NCI-H2029 treated with DMSO at 0.1 percent for 48 hours (cell line): ENCODE measurements at regions not wholly inside any gene's neighbourhood (a gene's known extent, or its start where the extent isn't known, plus 50 kb on each side); places are given as distances from the start of the nearest gene placed in this dataset.

Experiments used
- DNase-seq: peaks from one replicate; lab custom pipeline; 2025; lab: John Stamatoyannopoulos, UW

DNA sequence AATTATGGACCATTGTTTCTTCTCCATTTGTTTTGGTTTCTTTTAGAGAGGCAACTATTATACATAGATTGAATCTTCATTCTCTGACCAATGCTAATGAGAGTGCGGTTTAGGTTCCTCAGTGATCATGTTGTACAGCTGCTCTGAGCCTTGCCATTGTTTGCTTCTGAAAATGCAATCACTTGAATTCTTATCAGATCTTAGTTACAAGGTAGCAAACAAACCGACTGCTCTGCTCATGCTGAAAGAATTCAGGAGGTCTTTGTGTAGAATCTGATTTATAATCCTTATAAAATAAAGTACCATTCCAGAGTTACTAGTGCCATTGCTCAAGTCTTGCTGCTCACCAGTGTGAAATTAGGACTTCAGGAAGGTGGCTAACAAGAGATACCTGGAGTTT lies 569.1 kb upstream of the ID4 start:
- DNase-seq = no peak

DNA sequence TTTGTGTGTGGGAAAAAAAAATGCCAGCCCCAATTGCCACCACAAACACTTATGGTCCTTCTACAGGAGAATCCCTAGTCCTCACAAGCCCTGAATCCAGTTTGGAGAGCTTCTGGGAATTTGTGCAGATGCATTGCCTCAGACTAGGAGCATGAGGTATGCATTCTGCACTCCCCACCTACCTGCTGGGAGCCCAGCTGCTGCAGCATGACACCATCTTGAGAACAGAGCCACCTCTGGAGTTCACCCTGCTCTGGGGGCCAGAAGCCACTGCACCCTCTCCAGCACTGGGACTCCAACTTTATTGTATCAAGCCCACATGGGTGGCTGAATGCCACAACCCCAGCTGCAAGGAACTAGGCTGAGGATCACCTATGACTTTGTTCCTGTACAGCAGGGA lies 568.5 kb upstream of the ID4 start:
- DNase-seq = no peak

DNA sequence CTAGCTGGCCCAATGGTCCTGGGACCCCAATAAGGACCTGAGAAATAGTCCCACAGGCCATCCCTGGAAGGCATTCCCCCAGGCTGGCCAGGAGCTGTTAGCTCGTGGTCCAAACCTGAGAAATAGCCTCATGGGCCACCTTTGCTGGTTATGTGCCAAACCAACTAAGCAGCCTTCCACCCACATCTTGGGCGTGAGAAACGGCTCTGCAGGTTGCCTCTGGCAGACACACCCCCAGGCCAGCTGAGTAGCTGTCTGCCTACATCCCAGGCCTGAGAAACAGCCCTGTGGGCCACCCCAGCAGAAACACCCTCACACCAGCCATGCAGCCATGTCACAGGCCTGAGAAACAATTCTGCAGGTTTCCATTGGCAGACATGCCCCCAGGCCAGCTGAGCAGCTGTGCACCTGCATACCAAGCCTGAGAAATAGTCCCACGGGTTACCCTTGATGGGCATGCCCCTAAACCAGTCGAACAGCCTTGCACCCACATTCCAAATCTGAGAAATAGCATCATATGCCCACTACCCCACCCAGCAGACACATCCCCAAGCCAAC lies 567.8 kb upstream of the ID4 start:
- no peak for DNase-seq

DNA sequence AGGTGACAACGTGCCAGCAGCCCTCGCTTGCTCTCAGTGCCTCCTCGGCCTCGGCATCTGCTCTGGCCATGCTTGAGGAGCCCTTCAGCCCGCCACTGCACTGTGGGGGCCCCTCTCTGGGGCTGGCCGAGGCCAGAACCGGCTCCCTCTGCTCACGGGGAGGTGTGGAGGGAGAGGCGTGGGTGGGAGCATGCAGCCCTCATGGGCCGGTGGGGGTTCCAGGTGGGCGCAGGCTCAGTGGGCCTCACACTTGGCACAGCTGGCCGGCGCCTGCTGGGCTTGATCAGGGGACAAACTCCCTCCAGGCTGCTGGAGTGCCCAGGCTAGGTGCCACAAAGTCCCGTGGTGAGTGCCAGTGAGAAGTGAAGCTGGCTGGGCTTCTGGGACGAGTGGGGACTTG lies 566.6 kb upstream of the ID4 start:
- DNase-seq = no peak

DNA sequence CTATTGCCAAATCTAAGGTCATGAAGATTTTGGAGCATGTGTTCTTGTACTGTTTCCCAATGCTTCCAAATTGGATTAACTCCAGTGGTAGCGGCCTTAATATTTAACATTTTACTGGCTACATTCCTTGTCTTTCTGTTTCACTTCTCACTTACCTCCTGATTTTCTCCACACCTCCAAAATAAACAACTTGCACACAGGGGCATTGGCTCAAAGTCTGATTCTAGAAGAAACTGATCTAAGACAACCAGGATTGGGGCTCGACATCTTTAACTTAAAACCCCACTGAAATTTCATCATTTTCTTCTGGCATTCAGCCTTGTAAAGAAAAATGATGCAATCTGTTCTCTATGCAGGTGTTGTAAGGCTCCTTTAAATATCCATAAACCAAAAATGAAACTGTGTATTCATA lies 557.9 kb upstream of the ID4 start:
- DNase-seq = no peak

DNA sequence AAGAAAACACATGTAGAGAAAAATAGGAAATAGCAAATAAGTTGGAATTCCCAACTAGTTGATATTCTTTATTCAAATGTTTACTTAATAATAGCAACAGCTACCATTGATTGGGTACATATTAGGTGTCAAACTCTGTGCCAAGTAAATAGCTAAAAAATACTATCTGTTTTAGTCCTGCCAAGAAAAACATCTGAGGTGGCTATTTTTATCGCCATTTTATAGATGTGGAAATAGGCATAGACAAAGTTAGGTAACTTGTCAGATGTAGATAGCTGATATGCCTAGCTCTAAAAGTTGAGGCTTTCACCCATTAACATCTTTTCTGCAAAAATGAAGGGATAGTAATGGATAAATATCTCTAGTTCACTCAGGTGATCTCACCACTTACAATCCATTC lies 549.2 kb upstream of the ID4 start:
- DNase-seq = no peak

DNA sequence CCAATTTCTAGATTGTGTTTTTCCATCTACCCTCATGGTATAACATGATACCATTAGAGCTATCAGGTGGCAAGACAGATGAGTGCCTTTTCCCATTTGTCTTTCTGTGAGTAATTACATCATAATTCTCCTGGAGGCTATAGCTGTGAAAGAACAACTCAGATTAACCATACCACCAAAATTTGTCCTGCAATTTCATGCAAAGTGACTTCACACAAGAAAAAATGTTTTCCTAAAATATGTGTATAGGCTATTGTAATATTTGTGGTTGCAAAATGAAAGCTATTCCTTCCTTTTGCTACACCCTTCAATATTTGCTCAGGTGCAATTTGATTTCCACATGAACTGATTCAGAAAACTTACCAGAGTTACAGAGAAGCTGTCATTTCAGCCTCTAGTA lies 547.7 kb upstream of the ID4 start:
- DNase-seq = no peak

DNA sequence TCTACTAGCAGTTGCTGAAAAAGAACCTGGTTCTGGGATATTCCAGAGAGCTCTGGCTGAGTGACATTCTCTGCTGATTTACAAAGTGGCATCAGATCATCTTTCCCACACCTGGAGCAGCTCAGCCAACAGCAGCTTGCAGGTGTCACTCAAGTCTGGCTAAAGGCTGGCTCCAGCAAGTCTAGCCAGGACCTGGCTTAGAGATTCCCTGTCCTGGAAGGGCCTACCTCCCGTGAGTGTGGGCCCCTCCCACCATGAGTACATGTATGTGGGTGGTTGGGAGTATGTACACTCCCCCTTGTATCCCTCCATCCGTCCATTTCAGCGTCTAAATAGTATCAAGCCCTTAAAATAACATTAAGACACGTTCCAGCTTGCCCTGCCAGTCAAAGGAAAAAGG lies 539.3 kb upstream of the ID4 start:
- peak; percentile 96 for DNase-seq

DNA sequence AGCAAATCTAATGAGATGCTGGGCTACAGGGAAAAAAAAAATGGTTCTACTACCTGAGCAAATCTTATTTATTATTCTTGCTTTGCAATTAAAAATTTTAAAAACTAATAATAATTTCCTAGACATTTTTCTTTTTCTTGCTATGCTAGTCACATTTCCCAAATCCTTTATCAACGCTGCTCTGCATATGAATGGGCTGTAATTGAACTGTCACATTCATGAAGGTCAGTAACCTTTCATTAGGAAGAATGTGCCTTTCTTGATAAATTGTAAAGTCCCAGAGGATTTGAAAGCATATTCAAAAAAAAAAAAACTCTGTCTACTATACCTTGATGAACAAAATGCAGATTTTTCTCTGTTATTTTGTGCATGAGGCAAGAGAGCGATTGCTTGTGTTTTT lies 538.7 kb upstream of the ID4 start:
- no peak for DNase-seq

DNA sequence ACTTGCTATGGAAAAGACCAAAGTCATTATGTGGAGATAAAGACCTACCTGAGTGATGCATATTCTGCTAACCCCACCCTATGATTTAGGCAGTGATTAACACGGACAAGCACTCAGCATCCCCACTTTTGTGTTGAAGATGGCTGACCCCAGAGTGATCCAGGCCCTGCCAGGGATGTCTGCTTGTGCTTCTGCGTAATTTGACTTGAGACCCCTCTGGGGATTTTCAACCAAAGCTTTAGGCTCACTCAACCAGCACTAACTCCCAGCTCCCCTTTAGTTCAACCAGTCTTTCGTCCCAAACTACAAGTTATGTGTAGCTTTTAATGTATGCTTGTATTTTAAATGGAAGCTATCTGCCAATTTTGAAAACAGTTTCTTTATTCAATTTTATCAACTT lies 538.0 kb upstream of the ID4 start:
- DNase-seq = no peak

DNA sequence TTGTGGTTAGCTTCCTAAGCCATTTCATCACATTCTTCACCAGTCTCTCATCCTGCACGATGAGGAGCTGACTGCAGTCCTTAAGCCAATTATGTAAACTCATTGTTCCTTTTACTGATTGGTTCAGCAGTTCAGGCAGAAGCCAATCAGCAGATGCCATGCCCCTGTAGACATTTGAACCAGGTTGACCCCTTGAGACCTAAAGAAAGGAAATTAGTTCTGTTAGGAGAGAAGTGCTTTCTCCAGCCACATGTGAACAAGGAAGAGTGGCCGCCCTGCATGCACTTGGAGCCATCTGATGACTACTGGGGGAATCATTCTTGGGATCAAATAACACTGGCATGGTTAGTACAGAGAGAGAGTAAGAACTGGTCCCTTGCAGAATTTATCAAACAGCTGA lies 535.2 kb upstream of the ID4 start:
- peak; percentile 98 for DNase-seq

DNA sequence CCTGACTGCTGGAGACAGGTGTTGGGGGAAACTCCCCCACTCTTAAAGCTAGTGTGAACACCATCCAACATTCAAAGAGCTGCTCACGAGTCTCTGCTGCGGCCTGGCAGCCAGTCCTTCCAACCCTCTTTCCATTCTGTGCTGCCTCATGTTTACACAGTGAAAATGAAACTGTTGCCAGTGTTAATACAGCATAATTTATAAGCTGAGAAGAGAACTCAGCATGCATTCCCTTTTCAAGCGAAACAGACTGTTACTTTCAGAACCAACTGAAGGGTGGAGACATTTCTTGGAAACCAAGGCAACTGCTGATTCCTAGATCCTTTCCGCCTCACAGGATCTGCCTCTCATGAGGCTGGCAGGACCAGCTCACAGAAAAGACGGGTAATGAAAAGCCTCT lies 533.8 kb upstream of the ID4 start:
- DNase-seq = peak; percentile 98

DNA sequence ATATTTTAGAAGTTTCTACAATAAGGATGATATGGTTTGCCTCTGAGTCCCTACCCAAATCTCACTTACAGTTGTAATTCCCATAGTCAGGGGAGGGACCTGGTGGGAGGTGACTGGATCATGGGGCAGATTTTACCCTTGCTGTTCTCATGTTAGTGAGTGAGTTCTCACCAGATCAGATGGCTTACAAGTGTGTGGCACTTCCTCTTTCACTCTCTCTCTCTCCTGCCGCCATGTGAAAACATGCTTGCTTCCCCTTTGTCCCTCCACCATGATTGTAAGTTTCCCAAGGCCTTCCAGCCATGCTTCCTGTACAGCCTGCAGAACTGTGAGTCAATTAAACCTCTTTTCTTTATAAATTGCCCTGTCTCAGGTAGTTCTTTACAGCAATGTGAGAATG lies 527.5 kb upstream of the ID4 start:
- no peak for DNase-seq

DNA sequence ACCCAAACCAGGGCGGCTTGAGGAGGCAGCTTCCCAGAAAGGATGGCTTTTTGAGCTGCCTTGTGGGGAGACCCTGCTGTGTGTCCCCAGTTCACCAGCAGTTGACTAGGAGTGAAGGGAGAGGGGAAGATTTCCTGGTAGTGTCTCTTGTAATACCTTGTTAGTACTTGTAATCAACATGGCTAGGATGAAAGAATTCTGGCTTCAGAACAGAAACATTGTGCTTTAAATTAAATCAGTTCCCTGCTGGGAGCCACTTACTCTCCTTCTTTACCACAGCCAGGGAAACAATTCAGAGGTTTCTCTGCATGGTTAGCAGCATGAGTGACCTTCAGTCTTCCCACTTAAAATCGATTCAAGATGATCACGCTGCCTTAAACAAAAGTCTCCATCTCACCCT lies 525.4 kb upstream of the ID4 start:
- DNase-seq = no peak

DNA sequence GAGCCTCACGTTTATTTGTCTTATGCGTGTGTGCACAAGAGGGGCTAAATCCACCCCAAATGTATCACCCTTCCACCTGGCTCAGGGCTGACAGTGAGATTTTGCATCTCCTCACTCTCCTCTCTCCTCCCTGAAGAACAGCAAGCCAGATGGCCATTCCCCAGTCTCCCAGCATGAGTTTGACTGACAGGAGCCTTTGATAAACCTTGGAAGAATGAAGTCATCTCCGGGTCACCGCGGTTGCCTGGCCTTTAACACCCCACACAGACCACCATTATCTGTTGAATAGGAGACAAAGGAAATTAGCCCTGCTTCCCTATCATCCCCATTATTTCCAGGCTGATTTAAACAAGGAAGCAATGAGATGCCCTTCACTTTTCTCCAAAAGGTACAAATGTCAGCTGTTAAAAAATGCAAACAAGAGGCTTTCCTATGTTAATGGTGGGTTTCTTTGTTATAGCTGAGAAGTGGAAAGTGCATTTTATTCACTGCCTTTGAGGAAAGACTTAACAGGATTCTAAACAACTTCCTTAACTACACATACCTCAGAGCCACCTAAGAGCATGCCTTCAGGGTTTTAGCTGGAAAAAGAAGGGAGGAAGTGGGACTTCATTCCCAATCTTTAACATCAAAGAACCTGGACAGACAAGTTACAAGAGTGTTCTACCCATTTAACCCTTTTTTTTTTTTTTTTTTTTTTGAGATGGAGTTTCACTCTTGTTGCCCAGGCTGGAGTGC lies 524.8 kb upstream of the ID4 start:
- DNase-seq = no peak

DNA sequence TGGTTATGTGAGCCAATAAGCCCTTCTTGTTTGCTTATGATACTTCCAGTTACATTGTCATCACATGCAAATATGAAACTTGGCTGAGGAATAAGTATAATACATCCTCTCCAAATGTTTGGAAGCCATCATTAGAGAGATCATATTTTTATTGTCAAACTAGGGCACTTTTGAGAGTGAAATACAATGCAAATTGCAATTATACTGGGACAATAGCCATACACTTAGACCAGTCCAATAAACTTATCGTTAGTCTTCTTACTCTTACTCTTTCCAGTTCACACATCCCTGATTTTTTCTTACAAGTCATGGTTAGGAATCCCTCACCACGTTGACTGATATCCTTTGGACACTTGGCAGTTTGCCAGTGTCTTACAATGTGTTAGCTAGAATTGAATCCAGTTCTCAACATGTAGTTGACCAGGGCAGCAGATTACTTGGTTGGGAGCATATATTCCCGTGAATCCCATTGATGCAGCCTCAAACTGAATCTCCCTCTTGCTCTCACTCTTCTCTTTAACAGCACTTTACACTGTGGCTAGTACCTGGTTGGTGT lies 519.7 kb upstream of the ID4 start:
- no peak for DNase-seq

DNA sequence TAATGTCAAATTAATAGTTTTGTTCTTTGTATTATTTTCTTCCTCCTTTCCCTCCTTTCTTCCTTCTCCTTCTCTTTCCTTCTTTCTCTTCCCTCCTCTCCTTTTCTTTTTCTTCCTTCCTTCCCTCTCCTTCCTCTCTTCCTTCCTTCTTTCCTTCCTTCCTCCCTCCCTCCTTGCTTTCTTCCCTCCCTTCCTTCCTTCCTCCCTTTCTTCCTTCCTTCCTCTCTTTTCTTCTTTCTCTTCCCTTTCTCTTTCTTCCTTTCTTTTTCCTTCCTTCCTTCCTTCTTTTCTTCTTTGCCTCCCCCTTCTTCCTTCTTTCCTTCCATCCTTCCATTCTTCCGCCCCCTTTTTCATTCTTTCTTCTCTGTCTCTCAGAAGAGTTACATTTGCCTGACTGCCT lies 518.2 kb upstream of the ID4 start:
- no peak for DNase-seq

DNA sequence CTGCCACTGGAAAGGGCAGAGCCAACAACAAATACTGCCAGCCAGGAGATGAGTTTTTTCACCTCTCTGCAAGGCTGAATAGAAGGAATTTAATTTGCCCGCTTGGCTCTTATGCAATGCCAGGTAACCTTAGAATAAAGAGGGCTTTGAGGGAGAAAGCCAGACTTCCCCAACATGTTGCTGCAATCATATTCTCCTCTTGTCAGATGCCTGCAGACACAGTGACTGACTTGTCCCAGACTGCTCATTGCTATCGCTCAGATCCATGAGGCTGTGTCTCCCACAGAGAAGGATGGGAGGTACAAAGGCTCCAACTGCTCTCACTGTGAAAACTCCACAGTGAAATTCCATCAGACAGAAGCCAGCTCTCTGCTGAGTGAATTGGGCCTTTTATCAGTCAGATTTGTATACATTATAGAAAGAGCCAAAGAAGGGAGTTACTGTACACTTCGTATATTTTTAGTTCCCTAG lies 517.0 kb upstream of the ID4 start:
- DNase-seq = no peak

DNA sequence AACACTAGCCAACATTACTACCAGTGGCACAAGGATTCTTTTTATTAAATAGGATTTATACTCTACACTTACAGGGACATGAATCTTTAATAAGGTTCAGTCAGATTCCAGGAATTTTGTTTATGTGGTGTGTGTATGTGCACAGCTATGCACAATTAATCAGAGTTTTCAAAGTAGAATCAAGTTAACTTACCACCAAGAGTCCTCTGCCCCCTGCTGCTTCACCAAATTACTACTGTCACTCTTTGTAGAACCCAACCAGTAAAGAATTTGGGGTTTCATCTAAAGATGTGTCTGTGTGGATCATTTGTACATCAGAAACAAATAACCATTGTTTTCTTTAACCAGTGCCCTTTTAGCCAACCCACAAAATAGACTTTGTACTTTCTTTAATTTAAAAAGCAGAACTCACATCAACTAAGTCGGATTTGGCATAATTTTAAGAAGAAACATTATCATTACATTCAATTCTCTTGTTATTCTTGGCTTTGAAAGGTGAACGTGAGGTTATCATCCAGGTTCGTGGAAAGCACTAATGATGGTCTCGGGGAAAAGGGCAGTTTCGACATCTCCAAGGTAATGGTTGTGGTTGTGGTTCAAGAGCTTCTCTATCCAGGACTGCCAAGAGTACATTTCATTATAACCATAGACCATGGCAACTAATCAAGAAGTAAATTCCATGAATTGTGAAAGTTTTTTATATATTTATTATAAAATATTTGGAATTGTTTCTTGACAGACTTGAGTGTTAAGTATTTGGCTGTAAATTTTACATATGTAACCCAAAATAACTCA lies 514.3 kb upstream of the ID4 start:
- DNase-seq = no peak

DNA sequence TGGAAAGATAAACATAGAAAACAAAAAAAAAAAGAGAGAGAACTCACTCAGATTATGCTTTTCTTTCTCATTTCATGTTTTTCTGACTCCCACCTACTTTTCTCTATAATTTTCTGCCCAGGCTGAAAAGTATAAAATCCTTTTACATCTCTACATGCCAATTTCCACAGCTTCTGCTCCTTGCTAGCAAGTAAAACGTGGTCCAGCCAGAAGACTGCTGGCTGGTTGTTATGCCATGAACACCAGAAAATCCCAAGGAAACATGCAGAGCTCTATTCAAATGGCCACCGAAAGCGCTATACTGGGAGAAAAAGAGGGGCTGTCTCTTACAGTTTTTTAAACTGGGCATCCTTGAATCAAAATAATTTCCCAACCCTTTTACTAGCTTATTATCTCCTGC lies 512.8 kb upstream of the ID4 start:
- DNase-seq = no peak

DNA sequence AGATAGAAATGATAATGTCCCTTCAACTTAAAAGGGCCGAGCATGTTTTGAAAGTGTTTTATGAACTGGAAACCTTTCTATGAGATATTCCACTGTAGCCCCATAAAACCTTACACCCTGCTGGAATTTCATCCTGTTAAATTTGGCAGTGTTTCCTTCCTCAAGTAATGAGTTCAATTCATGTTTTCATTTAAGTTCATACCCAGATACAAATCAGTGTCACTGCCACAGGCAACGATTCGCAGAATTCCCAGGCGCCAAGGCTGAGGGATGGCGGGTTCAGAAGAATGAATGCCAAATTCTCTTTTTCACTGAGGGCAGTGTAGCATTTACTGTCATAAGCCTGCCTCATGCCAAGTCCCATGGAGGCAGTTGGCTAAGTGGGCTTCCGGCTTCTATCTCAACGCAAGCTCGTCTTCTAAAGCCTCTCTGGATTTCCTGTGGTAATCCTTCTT lies 511.8 kb upstream of the ID4 start:
- DNase-seq = no peak

DNA sequence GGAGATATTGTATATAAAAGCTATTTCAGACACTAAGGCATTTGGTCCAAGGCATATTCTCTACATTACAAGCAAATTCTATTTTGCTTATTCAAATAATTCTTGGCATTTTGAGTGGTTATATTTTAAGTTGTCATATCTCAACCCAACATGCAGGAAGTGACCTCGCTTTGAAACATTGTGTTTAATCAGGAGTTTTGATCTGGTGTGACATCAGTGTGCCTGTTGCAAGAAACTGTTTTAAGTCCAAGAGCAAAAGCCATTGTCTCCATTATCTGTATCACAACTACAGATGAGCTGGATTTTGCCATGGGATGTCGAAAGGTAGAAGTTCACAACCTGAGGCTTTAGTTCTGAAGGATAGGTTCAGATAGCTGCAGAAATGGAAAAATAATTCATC lies 509.9 kb upstream of the ID4 start:
- no peak for DNase-seq

DNA sequence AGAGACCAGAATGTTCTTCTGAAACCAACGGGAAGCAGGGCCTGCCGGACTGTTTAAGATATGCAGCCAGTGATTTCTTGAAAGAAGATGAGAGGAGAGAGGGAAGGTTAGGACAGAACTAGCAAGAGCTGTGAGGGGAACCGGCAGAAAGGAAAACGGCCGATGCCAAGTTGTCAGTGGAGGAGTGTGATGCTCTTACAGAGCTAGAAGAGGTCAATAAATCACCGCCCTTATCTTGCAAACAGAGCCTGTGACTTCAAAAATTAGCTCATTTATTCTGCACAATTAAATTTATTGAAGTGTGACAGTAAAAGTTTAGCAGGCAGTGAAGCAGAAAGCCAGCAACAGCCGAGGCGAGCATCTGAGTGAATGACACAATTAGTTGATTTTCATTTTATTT lies 509.5 kb upstream of the ID4 start:
- no peak for DNase-seq
